Calu3 (cell line): ENCODE measurements at regions not wholly inside any gene's neighbourhood (a gene's known extent, or its start where the extent isn't known, plus 50 kb on each side); places are given as distances from the start of the nearest gene placed in this dataset.

ENCODE experiments used
- BruUV-seq: library from RNA; stranded (reverse); fragments of 400-500 nt; replicated peaks from 2 replicates; lab custom pipeline; 2021; lab: Mats Ljungman, UMichigan
- CTCF ChIA-PET: fragments of 300-600 bp; sonication (Branson Sonifier 250); formaldehyde crosslinking; loops from one replicate; lab custom pipeline; 2022; ENCODE audit warnings: antibody characterized with exemption; lab: Charles Lee
- DNase-seq: peaks from one replicate; pipeline ENCODE4 v3.0.0; 2022
- H3K27ac Mint-ChIP-seq: one replicate; pipeline ENCODE4 v1.8.0; 2022; ENCODE audit warnings: mixed read lengths; ENCODE audit not compliant: unreplicated experiment
- H3K27me3 Mint-ChIP-seq: one replicate; pipeline ENCODE4 v1.8.0; 2022; ENCODE audit warnings: mixed read lengths; ENCODE audit not compliant: unreplicated experiment
- H3K36me3 Mint-ChIP-seq: one replicate; pipeline ENCODE4 v1.8.0; 2022; ENCODE audit warnings: mild to moderate bottlenecking, moderate library complexity, mixed read lengths; ENCODE audit not compliant: insufficient read depth, unreplicated experiment
- H3K4me1 Mint-ChIP-seq: one replicate; pipeline ENCODE4 v1.8.0; 2022; ENCODE audit warnings: mild to moderate bottlenecking, low read depth, mixed read lengths; ENCODE audit not compliant: unreplicated experiment
- H3K4me3 Mint-ChIP-seq: one replicate; pipeline ENCODE4 v1.8.0; 2022; ENCODE audit warnings: mild to moderate bottlenecking, low read depth, moderate library complexity, mixed read lengths; ENCODE audit not compliant: unreplicated experiment
- H3K9me3 Mint-ChIP-seq: one replicate; pipeline ENCODE4 v1.8.0; 2022; ENCODE audit warnings: low read depth, mixed read lengths; ENCODE audit not compliant: unreplicated experiment
- CTCF ChIP-seq: fragments of 200-600 bp; IDR thresholded peaks from one replicate; pipeline ENCODE4 v1.8.0; 2022; ENCODE audit warnings: antibody characterized with exemption; ENCODE audit not compliant: unreplicated experiment
- intact Hi-C: fragments of 100-400 bp; cut with micrococcal nuclease; formaldehyde crosslinking; loops from one replicate; pipeline ENCODE4 v1.10.0; 2022; ENCODE audit not compliant: unreplicated experiment

GRCh38 chr2:7473135-7473771 lies 556.0 kb downstream of the RNF144A start:
- Mint-ChIP-seq H3K4me1 (no peaks in the 10 kb centered on the region), H3K9me3 (no peaks in the 10 kb centered on the region), H3K27ac (no peak overlapping the region), H3K36me3 (no peaks in the 10 kb centered on the region), H3K27me3 (no peaks in the 10 kb centered on the region), H3K4me3 (no peak overlapping the region)
- no TSS peak for BruUV-seq
- CTCF ChIA-PET: no interaction called here
- TF ChIP-seq CTCF: no peak
- DNase-seq: no peak
- intact Hi-C loops: no loop called here

- no peak for DNase-seq
- Mint-ChIP-seq H3K27me3 (no peaks in the 10 kb centered on the region), H3K9me3 (peaks cover under 1% of the 10 kb centered on the region), H3K4me1 (no peaks in the 10 kb centered on the region), H3K36me3 (no peaks in the 10 kb centered on the region), H3K4me3 (no peak overlapping the region), H3K27ac (no peak overlapping the region)
- no peak for TF ChIP-seq CTCF
- CTCF ChIA-PET: no interaction called here
- intact Hi-C loops: no loop called here
- no TSS peak for BruUV-seq
Measured at GRCh38 chr2:7476371-7476770, 559.2 kb downstream of the RNF144A start.

DNA sequence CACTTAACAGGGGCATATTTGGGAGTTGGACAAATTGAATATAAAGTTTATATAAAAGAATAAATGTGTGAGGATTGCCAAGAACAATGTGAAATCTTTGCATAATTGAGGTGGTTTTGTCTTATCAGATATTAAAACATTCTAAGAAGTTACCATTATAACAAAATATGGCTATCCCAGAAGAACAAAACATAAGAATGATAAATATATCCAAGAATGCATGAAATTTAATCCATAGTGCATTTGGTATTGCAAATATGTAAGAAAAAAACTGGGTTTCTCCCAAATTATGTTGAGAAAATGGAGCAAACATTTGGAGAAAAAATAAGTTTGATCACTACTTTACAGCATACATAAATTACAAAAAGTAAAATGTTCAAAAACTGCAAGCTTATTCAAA lies 562.4 kb downstream of the RNF144A start:
- no TSS peak for BruUV-seq
- intact Hi-C loops: no loop called here
- CTCF ChIA-PET: no interaction called here
- DNase-seq: no peak
- Mint-ChIP-seq H3K4me3 (no peak overlapping the region), H3K36me3 (no peaks in the 10 kb centered on the region), H3K9me3 (peaks cover 2% of the 10 kb centered on the region), H3K27me3 (no peaks in the 10 kb centered on the region), H3K27ac (no peak overlapping the region), H3K4me1 (no peaks in the 10 kb centered on the region)
- TF ChIP-seq CTCF: no peak

DNA sequence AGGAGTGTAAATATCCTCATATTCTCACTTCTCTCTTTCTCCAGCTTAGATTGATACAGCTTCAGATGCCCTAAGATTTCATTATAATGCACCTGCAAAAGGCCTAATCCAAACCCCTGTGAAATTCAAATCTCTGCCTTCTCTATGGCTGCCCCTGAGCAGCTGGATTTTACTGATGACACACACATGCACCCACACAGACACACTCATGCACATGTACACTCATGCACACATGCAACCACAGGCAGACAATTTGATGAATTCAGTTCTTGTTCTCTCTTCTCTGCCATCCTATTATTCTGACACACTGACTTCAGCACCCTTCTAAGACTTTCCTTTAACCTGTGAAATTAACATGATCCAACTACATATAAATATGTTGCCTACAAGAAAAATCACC lies 563.2 kb downstream of the RNF144A start:
- Mint-ChIP-seq H3K27me3 (no peaks in the 10 kb centered on the region), H3K4me3 (no peak overlapping the region), H3K27ac (no peak overlapping the region), H3K4me1 (no peaks in the 10 kb centered on the region), H3K9me3 (peaks cover 2% of the 10 kb centered on the region), H3K36me3 (no peaks in the 10 kb centered on the region)
- no peak for TF ChIP-seq CTCF
- BruUV-seq: no TSS peak
- DNase-seq: no peak
- intact Hi-C loops: no loop called here
- CTCF ChIA-PET: no interaction called here
